GM04504 (cell line): ENCODE measurements at regions not wholly inside any gene's neighbourhood (a gene's known extent, or its start where the extent isn't known, plus 50 kb on each side); places are given as distances from the start of the nearest gene placed in this dataset.

Source experiments
- DNase-seq: peaks from one replicate; pipeline ENCODE4 v3.0.0-alpha.2; 2012; ENCODE audit warnings: low read depth

DNA sequence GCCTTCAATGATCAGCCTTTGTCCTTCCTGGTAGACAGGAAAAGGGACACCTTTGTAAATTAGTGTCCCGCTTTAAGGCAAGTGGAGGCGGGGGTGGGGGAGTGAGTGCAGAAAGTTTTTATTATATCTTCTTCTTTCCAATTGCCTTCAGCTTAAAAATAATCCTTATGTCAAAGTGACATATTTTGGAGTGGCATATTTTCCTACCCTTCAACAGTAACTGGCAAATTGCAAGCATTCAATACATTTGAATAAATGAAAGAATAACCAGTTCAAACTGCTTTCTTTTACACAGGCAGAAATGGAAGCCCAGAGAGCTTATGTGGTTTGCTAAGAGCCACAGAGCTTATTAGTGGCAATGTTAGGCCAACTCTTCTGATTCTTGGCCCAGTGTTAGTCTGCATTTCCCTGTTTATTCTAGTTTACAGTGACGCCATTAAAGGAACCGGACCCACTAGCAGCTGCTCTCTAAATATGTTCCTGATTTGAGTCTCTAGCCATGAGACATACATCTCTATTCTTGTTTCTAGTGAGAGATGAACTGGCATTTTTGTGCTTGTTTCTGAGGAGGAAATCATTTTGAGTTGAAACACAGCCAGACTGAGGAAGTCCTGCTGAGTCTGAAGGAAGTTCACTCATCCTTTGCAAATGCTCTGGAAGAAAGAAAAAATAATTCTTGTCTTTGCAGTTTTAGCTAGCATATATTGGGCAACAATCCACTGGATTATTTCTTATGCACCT, 468.7 kb downstream of the NOVA1 start:
- DNase-seq: no peak

DNA sequence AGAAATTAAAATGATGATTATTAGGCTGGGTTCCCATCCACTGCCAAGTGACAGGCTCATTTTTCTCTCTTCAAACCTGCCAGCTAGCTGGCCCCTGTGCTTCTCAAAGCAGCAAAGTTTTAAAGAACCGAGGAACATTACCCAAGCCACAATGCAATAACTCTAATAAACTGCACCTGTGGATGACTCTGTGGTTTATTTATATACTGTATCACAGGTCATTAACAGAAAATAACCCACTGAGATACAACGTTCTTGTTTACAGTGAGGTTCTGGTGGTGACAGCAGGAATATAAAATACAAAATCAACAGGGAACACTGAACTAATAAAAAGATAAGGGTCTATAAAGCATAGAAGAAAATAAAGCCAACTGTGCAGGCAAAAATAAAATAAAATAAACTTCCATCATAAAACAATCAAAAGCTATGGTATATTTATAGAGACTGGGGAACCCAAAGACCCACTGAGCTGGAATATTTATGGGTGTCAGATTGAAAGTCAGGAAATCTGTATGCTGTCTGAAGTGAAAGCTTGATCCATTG, 472.9 kb downstream of the NOVA1 start:
- no peak for DNase-seq

GRCh38 chr14:26123459-26123858, 474.4 kb downstream of the NOVA1 start:
- DNase-seq: no peak

GRCh38 chr14:26121181-26121580, 476.7 kb downstream of the NOVA1 start:
- no peak for DNase-seq

DNA sequence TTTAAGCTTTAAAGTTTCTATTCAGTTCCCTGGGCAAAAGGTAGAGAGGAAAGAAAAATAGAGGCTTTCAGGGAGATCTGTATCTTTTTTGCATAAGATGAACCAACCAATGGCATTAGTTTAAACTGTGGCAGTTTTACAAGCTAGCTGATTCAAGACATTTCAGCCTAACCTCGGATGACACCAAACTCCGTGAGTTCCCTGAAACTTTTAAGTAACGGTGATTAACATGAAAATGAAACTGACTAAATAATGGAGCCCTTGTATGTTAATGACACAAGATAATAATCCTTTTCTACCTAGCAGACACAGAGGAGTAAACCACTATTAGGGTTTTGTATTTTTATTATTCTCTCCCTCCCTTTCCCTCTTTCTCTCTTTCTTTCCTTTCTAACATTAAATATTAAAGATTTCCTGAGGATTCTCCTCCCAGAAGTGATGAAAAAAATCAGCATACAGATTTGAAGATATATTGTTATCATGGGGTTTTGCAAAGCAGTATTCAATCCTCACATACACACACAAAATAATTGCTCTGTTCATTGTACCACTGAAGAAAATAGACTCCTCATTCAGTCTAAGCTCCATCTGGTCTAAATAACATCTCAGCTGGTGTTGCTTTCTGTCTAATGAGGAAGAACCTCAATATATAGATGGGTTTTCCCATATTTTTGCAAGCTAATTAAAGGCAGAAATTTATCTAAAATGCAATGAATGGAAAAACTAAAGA, 483.8 kb downstream of the NOVA1 start:
- no peak for DNase-seq

- no peak for DNase-seq
Observed at GRCh38 chr14:26104717-26105116, 493.1 kb downstream of the NOVA1 start.

- DNase-seq: no peak
Observed at GRCh38 chr14:26097852-26098251, 500.0 kb downstream of the NOVA1 start.

GRCh38 chr14:26088275-26088674, 509.6 kb downstream of the NOVA1 start:
- DNase-seq: no peak

GRCh38 chr14:26081043-26081442, 516.8 kb downstream of the NOVA1 start:
- no peak for DNase-seq

- no peak for DNase-seq
Observed at GRCh38 chr14:26078561-26078960, 519.3 kb downstream of the NOVA1 start.

DNA sequence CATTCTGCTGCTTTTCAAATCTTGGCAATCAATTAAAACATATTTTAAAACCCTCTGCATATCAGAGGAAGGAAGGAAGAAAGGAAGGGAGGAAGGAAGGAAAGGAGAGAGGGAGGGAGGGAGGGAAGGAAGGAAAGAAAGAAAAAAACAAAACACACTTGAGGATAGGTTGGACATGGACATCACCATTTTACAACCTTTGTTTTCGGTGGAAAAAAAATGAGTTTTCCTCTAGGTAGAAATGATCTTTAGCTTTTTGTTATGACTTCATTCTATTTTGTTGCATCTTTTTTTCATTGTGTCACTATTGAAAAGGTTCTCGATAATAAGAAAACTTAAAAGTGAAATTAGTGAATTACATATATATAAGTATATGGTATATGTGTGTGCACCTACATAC, 522.9 kb downstream of the NOVA1 start:
- no peak for DNase-seq

DNA sequence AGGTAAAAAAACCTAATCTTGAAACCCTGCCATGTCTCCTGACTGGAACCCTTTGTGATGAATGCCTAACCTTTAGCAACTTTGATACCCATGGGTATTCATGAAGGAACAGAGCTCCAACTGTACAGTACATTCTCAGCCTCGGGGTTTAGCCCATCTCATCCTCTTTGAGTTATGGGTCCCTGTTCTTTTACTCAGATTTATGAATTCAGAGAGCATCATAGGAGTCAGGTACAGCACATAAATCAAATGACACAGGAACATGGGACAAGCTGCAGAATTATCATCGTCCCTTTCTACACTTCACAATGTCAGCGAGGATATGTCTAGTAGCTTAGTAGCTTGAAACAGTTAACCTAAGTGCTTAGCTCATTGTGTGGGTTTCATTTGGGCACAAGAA, 527.4 kb downstream of the NOVA1 start:
- no peak for DNase-seq

DNA sequence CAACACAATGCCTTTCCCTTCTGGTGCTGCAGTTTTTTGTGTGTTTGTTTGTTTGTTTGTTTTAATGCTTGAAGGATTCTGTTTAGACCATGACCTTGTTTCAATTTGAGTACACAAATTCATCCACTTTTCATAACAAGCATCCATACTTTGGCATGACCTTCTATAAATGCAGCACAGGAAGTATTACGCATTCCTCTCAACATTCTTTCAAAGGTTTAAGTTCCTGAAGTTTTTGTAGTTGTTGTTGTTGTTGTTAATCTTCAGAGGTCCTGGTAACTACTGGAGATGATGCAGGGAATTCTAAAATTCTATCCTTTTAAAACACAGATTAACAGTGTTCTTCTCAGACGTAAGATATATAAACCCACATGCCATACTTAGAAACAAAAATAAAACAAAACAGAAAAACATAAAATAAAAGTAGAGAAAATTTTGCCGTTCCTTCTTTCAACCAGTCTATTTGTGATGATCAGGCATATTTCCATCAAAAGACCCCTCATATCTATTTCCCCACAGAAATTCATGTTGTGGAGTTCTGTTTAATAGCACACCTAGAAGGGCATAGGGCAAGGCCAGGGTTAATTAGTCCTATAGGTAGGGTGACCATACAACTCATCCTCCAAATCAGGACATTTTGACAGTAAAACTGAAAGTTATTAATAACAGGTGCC, 529.9 kb downstream of the NOVA1 start:
- DNase-seq: no peak

- DNase-seq: no peak
Observed at GRCh38 chr14:26067341-26067740, 530.5 kb downstream of the NOVA1 start.

DNA sequence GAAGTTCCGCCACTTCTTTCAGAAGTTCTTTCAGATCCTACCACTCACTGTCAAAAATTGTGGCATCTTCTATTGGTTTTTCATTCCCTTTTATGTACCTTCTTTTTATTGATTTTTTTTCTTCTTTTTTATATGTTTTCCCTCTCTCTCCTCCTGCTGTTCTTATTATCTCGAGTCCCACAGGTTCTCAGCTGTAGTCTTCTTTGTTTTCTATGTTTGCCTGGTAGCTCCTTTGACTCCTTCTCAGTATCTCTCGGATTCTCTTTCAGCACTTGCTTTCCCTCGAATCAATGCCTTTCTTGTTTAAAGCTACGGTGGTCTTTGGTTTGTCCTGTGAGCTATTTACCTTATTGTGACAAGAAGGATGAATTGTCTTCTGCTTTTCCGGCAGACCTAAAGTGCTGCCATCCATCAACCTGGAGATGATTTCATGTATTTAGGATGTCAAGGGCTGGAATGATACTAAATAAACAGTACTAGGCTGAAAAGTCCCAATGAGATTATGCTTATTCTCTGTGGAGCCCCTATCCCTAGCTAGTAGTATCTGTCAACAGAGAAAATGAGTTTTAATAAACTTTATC, 541.7 kb downstream of the NOVA1 start:
- no peak for DNase-seq

DNA sequence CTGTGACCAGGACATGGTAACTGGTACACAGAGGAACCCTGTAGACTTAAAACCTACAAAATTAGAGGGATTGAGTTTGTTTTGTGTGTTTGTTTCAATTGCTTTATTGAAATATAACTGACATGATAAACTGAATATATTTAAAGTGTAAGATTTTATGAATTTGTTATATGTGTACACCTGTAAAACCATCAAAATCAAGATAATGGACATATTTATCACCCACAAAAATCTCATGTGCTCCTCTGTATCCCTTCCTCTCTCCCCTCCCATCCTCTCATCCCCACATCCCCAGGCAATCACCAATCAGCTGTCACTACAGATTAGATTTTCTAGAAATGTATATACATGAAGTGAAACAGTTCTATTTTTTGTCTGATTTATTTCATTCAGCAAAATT, 565.5 kb downstream of the NOVA1 start:
- no peak for DNase-seq

DNA sequence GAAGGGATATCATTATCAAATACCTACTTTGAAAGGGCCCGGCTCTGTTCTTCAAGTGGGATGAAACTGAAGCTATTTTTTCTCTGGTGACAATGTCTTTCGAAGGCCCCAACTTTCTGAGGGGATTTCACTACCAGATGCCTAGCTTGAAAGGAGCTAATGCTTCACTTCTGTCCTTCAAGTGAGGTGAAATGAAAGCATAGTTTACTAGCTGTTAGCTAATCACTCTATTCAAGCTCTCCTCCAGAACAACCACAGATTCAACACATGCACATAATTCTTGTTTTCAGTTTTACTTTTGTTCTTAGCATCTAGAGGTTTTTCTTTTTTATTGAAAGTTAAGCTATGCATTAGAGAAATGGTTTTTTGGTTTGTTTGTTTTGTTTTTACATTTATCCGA, 571.4 kb downstream of the NOVA1 start:
- DNase-seq: no peak

DNA sequence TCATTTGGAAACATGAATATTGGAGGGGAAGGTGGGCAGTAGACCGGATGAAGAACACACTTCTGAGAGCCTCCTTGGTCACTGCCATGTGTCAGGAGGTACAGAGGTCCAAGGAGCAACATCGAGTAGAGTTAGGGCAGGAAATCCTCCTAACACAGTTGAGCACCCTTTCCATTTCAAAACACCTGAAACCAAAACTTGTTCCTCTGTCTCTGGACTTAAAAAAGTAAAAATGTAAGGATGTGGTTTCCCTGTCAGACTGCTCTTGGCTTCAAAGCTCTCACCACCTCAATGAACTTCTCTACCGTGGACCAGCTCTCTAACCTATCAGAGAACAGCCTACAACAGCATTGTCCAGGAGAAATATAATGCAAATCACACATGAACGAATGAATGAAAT, 573.9 kb downstream of the NOVA1 start:
- no peak for DNase-seq

GRCh38 chr14:26021759-26022158, 576.1 kb downstream of the NOVA1 start:
- DNase-seq: no peak

DNA sequence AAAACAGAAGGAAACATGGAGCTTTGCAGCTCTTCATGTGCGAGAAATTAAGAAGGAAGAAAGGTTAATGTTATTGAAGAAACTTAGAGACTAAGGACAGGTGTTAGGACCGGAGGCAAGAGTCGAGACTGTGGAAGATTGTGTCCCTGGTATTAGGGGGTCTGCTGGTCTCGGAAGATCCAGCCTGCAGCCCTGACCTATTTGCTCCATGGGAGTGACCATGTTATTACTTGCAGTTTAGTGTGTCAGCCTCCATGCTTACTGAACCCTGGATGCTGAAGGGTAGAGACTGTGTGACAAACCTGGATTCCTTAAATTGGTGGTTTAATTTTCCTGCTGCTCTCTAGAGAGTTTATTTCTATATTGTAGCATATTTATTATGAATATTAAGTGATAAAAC, 580.6 kb downstream of the NOVA1 start:
- no peak for DNase-seq

DNA sequence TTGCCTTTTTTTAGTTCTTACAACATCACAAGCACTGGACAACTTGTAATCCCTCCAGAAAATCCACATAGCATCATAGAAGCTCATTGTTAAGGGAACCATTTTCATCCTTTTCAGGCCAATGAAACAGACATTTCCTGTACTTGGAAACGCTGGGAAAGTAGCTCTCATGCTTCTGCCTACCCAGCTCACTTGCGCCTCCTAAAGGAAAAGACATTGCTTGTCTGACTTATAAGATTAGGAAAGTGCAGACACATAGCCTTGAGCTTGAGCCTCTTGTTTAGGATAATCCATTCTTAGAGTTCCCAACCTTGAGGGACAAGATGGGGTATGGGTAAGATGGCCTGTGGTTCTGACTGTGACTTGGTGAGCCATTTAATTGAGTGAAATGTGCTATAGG, 589.5 kb downstream of the NOVA1 start:
- DNase-seq: no peak

GRCh38 chr14:26004342-26004741, 593.5 kb downstream of the NOVA1 start:
- no peak for DNase-seq

DNA sequence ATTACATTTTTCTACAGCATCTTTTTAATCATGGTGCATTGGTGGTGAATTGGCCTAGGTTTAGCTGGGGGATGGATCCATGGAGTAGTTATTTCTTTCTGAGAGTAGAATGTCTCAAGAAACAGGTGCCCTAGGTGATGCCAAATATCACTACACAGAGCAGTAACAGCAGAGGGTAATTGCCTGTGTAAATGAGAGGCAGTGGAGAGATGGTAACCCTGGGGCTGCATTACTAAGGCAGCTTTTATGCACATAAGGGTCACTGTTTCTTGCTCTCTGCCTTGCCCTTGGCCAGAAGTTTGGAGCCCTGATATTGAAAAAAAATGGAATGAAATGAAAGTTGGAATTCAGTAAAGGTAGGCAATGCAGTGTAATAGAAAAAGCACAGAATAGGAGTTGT, 604.0 kb downstream of the NOVA1 start:
- no peak for DNase-seq
